ENCODE measurements at regions not wholly inside any gene's neighbourhood (a gene's known extent, or its start where the extent isn't known, plus 50 kb on each side); places are given as distances from the start of the nearest gene placed in this dataset.

DNA sequence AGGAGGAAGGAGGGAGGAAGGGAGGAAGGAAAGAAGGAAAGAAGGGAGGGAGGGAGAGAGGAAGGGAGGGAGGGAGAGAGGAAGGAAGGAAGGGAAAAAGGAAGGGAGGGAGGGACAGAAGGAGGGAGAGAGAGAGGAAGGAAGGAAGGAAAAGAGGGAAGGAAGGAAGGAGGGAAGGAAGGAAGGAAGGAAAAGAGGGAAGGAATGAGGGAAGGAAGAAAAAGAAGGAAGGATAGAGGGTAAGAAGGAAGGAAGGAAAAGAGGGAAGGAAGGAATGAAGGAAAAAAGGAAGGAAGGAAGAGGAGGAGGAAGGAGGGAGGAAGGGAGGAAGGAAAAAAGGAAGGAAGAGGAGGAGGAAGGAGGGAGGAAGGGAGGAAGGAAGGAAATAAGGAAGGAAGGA lies 796.8 kb downstream of the ARAP2 start:
- TF ChIP-seq, protein P1, sequence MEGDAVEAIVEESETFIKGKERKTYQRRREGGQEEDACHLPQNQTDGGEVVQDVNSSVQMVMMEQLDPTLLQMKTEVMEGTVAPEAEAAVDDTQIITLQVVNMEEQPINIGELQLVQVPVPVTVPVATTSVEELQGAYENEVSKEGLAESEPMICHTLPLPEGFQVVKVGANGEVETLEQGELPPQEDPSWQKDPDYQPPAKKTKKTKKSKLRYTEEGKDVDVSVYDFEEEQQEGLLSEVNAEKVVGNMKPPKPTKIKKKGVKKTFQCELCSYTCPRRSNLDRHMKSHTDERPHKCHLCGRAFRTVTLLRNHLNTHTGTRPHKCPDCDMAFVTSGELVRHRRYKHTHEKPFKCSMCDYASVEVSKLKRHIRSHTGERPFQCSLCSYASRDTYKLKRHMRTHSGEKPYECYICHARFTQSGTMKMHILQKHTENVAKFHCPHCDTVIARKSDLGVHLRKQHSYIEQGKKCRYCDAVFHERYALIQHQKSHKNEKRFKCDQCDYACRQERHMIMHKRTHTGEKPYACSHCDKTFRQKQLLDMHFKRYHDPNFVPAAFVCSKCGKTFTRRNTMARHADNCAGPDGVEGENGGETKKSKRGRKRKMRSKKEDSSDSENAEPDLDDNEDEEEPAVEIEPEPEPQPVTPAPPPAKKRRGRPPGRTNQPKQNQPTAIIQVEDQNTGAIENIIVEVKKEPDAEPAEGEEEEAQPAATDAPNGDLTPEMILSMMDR (IDR thresholded peaks at IDR 0.05; ENCODE audit: insufficient read depth, low read length, poor library complexity, severe bottlenecking) = no peak

DNA sequence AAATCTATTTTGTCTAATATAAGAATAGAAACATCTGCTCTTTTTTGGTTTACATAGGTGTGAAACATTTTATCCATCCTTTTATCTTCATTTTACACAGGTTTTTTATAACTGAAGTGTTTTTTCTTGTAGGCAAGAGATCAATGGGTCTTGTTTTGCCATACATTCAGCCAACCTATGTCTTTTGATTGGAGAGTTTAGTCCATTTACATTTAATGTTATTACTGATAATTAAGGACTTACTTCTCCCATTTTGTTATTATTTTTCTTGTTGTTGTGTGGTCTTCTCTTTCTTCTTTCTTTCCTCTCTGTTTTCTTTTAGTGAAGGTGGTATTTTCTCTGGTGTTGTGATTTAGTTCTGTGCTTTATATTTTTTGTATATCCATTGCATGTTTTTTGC lies 785.3 kb downstream of the ARAP2 start:
- DNase-seq (ENCODE audit: low read depth) = no peak
- H3K4me3 ChIP-seq (ENCODE audit: low read depth, low read length) = no peak overlapping the region
- TF ChIP-seq, protein P1 (IDR thresholded peaks at IDR 0.05; ENCODE audit: insufficient read depth, low read length, poor library complexity, severe bottlenecking) = no peak
- no peaks in the 10 kb centered on the region for H3K36me3 ChIP-seq (ENCODE audit: control insufficient read depth, insufficient read depth, low read length)
- H3K27me3 ChIP-seq (ENCODE audit: control insufficient read depth, insufficient read depth, low read length) = no peaks in the 10 kb centered on the region

More for the DNA sequence above, 796.8 kb downstream of the ARAP2 start:
- DNase-seq (ENCODE audit: low read depth) = no peak
- Histone ChIP-seq H3K27me3 (ENCODE audit: control insufficient read depth, insufficient read depth, low read length) (no peaks in the 10 kb centered on the region), H3K36me3 (ENCODE audit: control insufficient read depth, insufficient read depth, low read length) (no peaks in the 10 kb centered on the region), H3K4me3 (ENCODE audit: low read depth, low read length) (no peak overlapping the region)

DNA sequence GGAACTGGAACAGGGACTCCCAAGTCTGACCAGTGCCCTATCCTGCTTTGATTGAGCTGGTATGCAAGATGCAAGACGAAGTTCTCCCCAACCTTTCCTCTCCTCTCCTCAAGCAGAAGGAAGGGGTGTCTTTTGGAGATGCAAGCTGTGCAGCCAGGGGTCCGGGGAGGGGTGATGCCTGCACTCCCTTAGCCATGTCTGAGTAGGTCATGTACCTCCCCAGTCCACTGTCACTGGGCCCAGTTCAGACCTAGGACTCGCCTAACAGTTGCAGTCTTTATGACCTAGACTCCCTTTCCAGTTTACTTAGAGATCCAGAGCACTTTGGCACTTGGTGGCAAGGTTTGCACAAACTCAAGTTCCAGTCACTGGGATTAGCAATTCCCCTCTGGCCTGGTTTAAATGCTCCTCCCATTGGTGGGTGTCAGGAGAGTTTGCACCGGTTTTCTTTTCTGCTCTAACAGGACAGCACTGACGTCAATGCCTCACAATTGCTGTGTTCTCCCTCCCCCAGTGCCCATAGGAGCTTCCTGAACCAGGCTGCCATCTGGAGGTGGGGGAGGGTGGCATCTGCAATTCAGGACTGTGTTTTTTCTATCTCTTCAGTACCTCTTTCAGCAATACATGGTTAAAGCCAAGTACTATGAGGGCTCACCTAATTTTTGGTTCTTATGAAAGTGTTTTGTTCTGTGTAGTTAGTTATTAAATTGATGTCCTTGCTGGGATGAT lies 782.2 kb downstream of the ARAP2 start:
- H3K27me3 ChIP-seq (ENCODE audit: control insufficient read depth, insufficient read depth, low read length) = no peaks in the 10 kb centered on the region
- DNase-seq (ENCODE audit: low read depth) = no peak
- TF ChIP-seq, protein P1 (IDR thresholded peaks at IDR 0.05; ENCODE audit: insufficient read depth, low read length, poor library complexity, severe bottlenecking) = no peak
- H3K36me3 ChIP-seq (ENCODE audit: control insufficient read depth, insufficient read depth, low read length) = no peaks in the 10 kb centered on the region
- H3K4me3 ChIP-seq (ENCODE audit: low read depth, low read length) = no peak overlapping the region

DNA sequence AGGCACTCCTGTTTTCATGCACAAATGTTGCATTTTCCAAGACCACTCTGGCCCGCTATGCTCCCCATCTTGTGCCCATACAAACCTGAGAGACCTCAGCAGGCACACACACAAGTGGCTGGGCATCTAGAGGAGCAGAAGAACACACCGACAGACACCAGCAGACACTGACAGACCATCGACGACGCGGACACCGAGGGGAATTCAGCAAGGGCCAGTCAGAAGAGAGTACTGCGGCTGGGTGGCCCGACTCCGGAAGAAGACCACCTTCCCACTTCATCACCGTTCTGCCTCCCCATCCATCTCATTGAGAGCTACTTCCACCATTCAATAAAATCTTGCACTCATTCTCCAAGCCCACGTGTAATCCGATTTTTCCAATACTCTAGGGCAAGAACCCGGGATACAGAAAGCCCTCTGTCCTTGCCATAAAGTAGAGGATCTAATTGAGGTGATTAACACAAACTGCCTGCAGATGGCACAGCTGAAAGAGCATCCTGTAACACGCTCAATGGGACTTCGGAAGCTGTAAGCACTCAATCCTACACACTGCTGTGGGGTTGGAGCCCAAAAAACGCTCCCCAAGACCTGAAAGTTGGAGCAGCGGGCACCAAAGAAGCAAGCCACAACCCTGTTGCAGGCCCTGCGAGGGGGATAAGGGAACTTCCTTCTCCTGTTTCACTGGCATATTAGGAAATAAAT lies 780.9 kb downstream of the ARAP2 start:
- no peaks in the 10 kb centered on the region for H3K36me3 ChIP-seq (ENCODE audit: control insufficient read depth, insufficient read depth, low read length)
- no peak overlapping the region for H3K4me3 ChIP-seq (ENCODE audit: low read depth, low read length)
- TF ChIP-seq, protein P1 (IDR thresholded peaks at IDR 0.05; ENCODE audit: insufficient read depth, low read length, poor library complexity, severe bottlenecking) = no peak
- H3K27me3 ChIP-seq (ENCODE audit: control insufficient read depth, insufficient read depth, low read length) = no peaks in the 10 kb centered on the region
- DNase-seq (ENCODE audit: low read depth) = no peak

DNA sequence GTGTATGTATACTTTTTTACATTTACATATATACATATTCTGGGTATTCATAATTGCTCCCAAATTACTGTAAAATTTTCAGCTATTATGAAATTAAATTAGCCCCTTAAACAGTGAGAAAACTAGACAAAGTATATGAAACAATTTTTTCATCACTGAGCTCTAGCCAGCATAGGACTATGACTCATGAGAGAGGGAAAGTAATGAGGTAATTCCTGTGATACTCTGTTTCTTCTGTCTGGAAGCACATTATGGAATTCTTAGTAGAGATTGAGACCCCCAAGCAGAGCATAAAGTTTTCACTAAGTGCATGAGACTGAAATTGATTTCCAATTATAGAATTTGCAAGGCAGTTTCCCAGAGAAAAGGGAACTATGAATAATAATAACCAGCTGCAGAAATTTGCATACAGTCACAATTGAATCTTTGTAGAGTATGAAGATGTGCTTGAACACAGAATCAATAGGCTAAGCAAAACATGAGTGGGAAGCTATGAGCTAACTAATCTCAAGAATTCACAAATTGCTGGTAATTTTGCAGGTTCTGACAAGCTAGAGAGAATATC lies 779.3 kb downstream of the ARAP2 start:
- Histone ChIP-seq H3K36me3 (ENCODE audit: control insufficient read depth, insufficient read depth, low read length) (no peaks in the 10 kb centered on the region), H3K27me3 (ENCODE audit: control insufficient read depth, insufficient read depth, low read length) (no peaks in the 10 kb centered on the region), H3K4me3 (ENCODE audit: low read depth, low read length) (no peak overlapping the region)
- no peak for DNase-seq (ENCODE audit: low read depth)
- TF ChIP-seq, protein P1 (IDR thresholded peaks at IDR 0.05; ENCODE audit: insufficient read depth, low read length, poor library complexity, severe bottlenecking) = no peak

Measured in kidney epithelial cell (primary cell).